GM19025 (cell line): ENCODE measurements at regions not wholly inside any gene's neighbourhood (a gene's known extent, or its start where the extent isn't known, plus 50 kb on each side); places are given as distances from the start of the nearest gene placed in this dataset.

Experiments used
- ATAC-seq: cut with Tn5 transposase; IDR thresholded peaks from one replicate; pipeline ENCODE4 v1.9.1; 2021; ENCODE audit warnings: mild to moderate bottlenecking, low read depth, moderate library complexity; ENCODE audit not compliant: unreplicated experiment

GRCh38 chr16:61596655-61597054 lies 439.6 kb downstream of the CDH8 start:
- ATAC-seq = no peak

- ATAC-seq = no peak
Observed at GRCh38 chr16:61595605-61596004, 440.6 kb downstream of the CDH8 start.

- no peak for ATAC-seq
Observed at GRCh38 chr16:61590577-61590976, 445.7 kb downstream of the CDH8 start.

GRCh38 chr16:61587526-61587925 lies 448.7 kb downstream of the CDH8 start:
- ATAC-seq = no peak

- ATAC-seq = no peak
Observed at GRCh38 chr16:61581417-61582046, 454.7 kb downstream of the CDH8 start.

- no peak for ATAC-seq
Observed at GRCh38 chr16:61580579-61580978, 455.7 kb downstream of the CDH8 start.

- no peak for ATAC-seq
Observed at GRCh38 chr16:61579195-61579594, 457.0 kb downstream of the CDH8 start.

GRCh38 chr16:61576476-61576875 lies 459.8 kb downstream of the CDH8 start:
- no peak for ATAC-seq

- no peak for ATAC-seq
Observed at GRCh38 chr16:61575617-61576016, 460.6 kb downstream of the CDH8 start.

GRCh38 chr16:61569028-61569427 lies 467.2 kb downstream of the CDH8 start:
- ATAC-seq = no peak

- no peak for ATAC-seq
Observed at GRCh38 chr16:61564716-61565115, 471.5 kb downstream of the CDH8 start.

- ATAC-seq = no peak
Observed at GRCh38 chr16:61555718-61556441, 480.4 kb downstream of the CDH8 start.

- ATAC-seq = no peak
Observed at GRCh38 chr16:61549327-61549726, 486.9 kb downstream of the CDH8 start.

- no peak for ATAC-seq
Observed at GRCh38 chr16:61547626-61548025, 488.6 kb downstream of the CDH8 start.

- no peak for ATAC-seq
Observed at GRCh38 chr16:61544165-61544564, 492.1 kb downstream of the CDH8 start.

- no peak for ATAC-seq
Observed at GRCh38 chr16:61540216-61540615, 496.0 kb downstream of the CDH8 start.

- no peak for ATAC-seq
Observed at GRCh38 chr16:61530697-61531096, 505.5 kb downstream of the CDH8 start.

- ATAC-seq = no peak
Observed at GRCh38 chr16:61500851-61501250, 535.4 kb downstream of the CDH8 start.

GRCh38 chr16:61480250-61480649 lies 556.0 kb downstream of the CDH8 start:
- no peak for ATAC-seq

- no peak for ATAC-seq
Observed at GRCh38 chr16:61471737-61472136, 564.5 kb downstream of the CDH8 start.

GRCh38 chr16:61471023-61471422 lies 565.2 kb downstream of the CDH8 start:
- ATAC-seq = no peak

- ATAC-seq = no peak
Observed at GRCh38 chr16:61465285-61465684, 571.0 kb downstream of the CDH8 start.
